ENCODE measurements at regions not wholly inside any gene's neighbourhood (a gene's known extent, or its start where the extent isn't known, plus 50 kb on each side); places are given as distances from the start of the nearest gene placed in this dataset.

DNA sequence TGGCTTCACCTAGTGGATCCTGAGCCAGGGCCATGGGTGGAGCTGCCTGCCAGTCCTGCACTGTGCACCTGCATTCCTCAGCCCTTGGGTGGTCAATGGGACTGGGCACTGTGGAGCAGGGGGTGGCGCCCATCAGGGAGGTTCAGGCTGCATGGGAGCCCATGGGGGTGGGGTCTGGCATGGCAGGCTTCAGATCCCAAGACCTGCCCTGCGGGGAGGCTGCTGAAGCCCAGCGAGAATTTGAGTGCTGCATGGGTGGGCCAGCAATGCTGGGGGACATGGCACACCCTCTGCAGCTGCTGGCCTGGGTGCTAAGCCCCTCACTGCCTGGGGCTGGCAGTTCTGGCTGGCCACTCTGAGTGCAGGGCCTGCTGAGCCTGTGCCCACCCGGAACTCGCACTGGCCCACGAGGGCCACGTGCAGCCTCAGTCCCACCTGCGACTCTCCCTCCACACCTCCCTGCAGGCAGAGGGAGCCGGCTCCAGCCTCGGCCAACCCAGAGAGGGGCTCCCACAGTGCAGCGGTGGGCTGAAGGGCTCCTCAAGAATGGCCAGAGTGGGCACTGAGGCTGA is 270.0 kb downstream of the CENPC start:
- TF ChIP-seq, protein P1, sequence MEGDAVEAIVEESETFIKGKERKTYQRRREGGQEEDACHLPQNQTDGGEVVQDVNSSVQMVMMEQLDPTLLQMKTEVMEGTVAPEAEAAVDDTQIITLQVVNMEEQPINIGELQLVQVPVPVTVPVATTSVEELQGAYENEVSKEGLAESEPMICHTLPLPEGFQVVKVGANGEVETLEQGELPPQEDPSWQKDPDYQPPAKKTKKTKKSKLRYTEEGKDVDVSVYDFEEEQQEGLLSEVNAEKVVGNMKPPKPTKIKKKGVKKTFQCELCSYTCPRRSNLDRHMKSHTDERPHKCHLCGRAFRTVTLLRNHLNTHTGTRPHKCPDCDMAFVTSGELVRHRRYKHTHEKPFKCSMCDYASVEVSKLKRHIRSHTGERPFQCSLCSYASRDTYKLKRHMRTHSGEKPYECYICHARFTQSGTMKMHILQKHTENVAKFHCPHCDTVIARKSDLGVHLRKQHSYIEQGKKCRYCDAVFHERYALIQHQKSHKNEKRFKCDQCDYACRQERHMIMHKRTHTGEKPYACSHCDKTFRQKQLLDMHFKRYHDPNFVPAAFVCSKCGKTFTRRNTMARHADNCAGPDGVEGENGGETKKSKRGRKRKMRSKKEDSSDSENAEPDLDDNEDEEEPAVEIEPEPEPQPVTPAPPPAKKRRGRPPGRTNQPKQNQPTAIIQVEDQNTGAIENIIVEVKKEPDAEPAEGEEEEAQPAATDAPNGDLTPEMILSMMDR (IDR thresholded peaks at IDR 0.05; ENCODE audit: insufficient read depth, low read length) = no peak
- TF ChIP-seq GABPA (IDR thresholded peaks at IDR 0.05; ENCODE audit: low read depth) = no peak

All from HL-60 (cell line).